Keratinocyte (primary cell): ENCODE measurements at regions not wholly inside any gene's neighbourhood (a gene's known extent, or its start where the extent isn't known, plus 50 kb on each side); places are given as distances from the start of the nearest gene placed in this dataset.

Source experiments
- EZH2 ChIP-seq: IDR thresholded peaks from one replicate; pipeline ENCODE4 v1.6.1; 2012; ENCODE audit warnings: inconsistent platforms, mild to moderate bottlenecking, low read length, moderate library complexity
- TF ChIP-seq, protein P1 (sequence below), 3 experiments: IDR thresholded peaks in 1 of 3; conservative IDR thresholded peaks in 1 of 3; optimal IDR thresholded peaks in 1 of 3; 2 replicates in 2 of 3; 3 replicates in 1 of 3; pipeline versions ENCODE3 to v1.5.1; 2011; ENCODE audit warnings: low read length in 3 of 3, mild to moderate bottlenecking in 3 of 3, moderate library complexity in 2 of 3, control low read depth in 1 of 3, inconsistent platforms in 1 of 3; ENCODE audit not compliant: insufficient read depth in 2 of 3; ENCODE audit errors: extremely low read depth in 1 of 3

- TF ChIP-seq, protein P1, sequence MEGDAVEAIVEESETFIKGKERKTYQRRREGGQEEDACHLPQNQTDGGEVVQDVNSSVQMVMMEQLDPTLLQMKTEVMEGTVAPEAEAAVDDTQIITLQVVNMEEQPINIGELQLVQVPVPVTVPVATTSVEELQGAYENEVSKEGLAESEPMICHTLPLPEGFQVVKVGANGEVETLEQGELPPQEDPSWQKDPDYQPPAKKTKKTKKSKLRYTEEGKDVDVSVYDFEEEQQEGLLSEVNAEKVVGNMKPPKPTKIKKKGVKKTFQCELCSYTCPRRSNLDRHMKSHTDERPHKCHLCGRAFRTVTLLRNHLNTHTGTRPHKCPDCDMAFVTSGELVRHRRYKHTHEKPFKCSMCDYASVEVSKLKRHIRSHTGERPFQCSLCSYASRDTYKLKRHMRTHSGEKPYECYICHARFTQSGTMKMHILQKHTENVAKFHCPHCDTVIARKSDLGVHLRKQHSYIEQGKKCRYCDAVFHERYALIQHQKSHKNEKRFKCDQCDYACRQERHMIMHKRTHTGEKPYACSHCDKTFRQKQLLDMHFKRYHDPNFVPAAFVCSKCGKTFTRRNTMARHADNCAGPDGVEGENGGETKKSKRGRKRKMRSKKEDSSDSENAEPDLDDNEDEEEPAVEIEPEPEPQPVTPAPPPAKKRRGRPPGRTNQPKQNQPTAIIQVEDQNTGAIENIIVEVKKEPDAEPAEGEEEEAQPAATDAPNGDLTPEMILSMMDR (optimal IDR thresholded peaks at IDR 0.05 in 1 of 3, IDR thresholded peaks at IDR 0.05 in 1 of 3, conservative IDR thresholded peaks at IDR 0.05 in 1 of 3; ENCODE audit: extremely low read depth in 1 of 3, insufficient read depth in 2 of 3, low read length in 3 of 3): no peak
- no peak for TF ChIP-seq EZH2
Measured at GRCh38 chr18:47510831-47511230, 259.4 kb upstream of the SKOR2 start.
